GM18520 (cell line): ENCODE measurements at regions not wholly inside any gene's neighbourhood (a gene's known extent, or its start where the extent isn't known, plus 50 kb on each side); places are given as distances from the start of the nearest gene placed in this dataset.
"Not testable (repeated sequence)": the region's sequence is repeated elsewhere in the genome, so short reads cannot be mapped to it uniquely, and the experiment has no call there.

Experiments used
- ATAC-seq: cut with Tn5 transposase; IDR thresholded peaks from one replicate; pipeline ENCODE4 v1.9.1; 2021; ENCODE audit not compliant: unreplicated experiment

DNA sequence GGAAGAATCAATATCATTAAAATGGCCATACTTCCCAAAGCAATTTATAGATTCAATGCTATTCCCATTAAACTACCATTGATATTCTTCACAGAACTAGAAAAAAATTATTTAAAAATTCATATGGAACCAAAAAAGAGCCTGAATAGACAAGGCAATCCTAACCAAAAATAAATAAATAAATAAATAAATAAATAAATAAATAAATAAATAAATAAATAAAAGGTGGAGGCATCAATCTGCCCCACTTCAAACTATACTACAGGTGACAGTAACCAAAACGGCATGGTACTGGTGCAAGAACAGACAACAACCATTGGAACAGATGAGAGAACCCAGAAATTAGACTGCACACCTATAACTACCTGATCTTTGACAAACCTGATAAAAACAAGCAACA, 598.5 kb upstream of the GRM3 start:
- not testable (repeated sequence) for ATAC-seq

DNA sequence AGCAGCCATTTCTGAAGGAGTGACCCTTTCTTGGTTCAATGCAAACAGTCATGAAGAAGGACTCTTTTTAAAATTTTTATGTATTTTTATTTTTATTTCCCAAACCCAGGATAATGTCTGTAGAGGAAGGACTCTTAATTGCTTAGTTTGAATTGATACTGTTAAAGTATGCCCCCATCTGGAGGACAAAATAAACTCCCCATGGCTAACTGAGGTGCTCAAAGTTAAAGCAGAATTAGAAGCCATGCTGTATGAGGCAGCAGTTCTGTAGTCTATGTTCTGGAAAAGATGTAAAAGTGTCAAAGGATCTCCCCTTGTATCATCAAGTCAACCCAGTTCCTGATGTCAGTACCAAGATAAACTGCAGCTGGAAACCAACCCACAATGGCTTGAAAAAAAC, 617.9 kb upstream of the GRM3 start:
- ATAC-seq: no peak

DNA sequence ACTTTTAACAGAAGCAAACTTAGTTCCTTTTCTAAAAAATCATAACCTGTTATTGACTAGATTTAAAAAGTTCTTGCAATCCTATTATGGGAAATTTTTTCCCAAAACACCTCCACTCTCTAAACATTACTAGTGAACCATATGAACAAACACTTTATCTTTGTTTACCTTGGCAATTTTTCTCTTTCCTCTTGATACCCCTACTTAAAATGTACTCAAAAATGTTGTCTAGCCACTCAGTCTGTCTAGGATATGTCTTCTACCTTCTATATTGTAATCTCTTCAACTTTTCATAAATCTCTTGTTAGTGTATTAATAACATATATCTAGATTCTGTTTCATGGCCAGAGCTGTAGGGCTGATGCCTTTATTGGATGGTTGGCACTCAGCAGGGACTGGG, 630.0 kb upstream of the GRM3 start:
- no peak for ATAC-seq

DNA sequence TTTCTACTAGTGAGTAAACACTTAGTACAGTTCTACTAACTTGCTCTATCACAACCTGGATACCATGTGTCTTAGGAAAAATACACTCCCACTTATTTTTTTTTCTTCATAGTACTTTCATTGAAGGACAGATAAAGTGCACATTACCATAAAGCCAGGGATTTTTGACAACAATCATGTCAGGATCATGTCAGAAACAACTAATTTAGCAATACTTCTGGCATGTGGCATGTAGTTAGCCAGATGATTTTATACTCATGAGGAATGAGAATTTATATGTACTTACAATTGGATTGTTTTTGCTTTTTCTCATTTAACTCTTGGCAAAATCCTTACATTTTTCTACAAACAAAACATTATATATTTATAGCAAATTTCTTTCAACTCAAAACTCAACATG, 630.7 kb upstream of the GRM3 start:
- no peak for ATAC-seq

DNA sequence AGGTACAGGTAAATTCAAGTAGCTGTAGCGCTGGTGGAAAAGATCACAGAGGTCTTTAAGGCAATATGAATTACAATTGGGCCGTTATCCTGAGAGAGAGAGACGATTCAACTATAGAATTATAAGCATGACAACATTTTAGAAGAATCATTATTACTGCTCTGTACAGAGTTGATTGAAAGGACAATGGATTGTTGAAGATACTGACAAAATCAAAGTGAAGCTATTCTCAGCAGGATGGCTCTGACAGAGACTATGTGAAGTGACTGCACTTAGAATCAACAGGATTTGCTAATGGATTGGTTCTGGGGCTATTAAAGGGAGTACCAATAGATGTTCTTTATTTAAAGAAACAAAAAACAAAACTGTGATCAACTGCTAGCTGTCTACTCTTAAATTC, 634.8 kb upstream of the GRM3 start:
- ATAC-seq: no peak

DNA sequence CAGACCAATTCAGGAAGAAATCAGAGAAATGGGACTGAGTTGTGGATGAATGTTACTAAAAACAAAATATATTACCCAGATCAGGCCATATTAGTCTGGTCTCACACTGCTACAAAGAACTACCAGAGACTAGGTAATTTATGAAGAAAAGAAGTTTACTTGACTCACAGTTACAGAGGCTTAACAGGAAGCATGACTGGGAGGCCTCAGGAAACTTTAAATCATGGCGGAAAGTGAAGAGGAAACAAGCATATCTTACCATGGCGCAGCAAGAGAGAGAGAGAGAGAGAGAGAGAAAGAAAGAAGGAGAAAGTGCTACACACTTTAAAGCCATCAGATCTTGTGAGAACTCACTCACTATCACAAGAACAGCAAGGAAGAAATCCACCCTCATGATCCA, 636.8 kb upstream of the GRM3 start:
- ATAC-seq: no peak

DNA sequence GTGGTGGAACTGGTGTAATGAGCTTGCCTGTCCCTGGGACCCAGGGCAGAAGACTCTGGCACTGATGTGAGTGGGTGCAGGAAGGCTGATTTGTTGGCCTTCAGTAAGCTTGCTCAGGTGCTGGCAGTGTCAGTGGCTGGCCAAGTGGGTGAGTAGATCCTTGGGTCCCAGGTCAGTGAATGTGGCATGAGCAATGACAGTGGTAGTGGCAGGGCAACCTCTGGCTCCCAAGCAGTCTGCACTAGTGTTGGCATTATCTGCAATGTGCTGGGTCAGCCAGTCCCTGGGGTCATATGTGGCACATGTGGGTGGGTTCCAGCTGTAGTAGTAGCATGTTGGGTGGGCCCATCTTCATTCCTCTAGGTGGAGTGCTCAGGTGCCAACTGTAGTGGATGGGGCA, 640.9 kb upstream of the GRM3 start:
- ATAC-seq: no peak

DNA sequence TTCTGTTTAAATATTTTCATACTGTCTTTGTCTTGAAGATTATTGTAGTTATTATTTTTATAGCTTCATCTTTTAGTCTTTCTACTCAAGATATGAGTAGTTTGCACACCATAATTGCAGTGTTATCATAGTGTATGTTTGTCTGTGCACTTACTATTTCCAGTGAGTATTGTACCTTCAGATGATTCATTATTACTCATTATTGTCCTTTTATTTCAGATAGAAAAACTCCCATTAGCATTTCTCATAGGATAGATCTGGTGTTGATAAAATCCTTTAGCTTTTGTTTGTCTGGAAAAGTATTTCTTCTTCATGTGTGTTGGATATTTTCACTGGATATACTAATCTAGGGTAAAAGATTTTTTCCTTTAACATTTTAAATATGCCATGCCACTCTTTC, 646.2 kb upstream of the GRM3 start:
- no peak for ATAC-seq

DNA sequence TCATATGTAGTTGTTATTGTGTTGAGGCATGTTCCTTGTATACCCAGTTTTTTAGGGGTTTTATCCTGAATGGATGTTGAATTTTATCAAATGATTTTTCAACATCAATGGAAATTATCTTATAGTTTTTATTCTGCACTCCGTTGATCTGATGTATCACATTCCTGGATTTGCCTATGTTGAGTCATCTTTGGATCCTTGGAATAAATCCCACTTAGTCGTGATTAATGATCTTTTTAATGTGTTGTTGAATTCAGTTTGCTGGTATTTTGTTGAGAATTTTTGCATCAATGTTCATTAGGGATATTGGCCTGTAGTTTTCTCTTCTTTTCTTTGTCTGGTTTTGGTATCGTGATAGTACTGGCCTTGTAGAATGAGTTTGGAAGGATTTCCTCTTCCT, 648.6 kb upstream of the GRM3 start:
- no peak for ATAC-seq

DNA sequence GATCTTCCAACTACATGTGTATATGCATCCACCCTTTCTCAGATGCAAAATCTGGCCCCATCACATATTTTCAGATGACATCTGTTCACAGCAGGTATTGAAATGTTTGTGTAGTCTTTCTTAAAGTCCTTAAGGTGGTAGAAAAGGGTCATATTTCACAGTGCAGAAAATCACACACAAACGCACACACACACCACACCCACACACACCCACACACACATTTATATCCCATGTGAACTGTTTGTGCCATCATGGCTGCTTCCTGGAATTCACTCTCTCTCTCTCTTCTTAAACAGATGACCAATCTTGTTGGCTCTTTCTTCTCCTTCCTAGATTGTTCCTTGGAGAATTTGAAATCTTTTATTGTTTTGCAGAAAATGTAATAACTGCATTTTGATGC, 663.0 kb upstream of the GRM3 start:
- no peak for ATAC-seq

DNA sequence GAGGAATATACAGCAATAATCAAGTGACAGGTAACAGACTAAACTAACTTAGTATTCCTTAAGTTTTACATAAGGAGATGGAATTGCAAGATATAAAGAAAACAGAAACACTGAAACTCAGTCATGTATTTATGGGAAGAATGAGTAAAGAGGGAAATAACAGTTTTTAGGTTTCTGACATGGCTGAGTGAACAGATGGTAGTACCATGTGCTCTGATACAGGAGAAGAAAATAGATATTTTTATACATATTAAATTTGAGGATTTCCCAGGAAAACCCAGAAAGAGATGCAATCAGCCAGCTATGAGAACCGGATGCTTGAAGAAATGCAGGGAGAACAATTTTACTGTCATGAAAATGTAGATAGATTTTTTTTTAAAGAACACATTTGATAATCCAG, 669.5 kb upstream of the GRM3 start:
- ATAC-seq: no peak

DNA sequence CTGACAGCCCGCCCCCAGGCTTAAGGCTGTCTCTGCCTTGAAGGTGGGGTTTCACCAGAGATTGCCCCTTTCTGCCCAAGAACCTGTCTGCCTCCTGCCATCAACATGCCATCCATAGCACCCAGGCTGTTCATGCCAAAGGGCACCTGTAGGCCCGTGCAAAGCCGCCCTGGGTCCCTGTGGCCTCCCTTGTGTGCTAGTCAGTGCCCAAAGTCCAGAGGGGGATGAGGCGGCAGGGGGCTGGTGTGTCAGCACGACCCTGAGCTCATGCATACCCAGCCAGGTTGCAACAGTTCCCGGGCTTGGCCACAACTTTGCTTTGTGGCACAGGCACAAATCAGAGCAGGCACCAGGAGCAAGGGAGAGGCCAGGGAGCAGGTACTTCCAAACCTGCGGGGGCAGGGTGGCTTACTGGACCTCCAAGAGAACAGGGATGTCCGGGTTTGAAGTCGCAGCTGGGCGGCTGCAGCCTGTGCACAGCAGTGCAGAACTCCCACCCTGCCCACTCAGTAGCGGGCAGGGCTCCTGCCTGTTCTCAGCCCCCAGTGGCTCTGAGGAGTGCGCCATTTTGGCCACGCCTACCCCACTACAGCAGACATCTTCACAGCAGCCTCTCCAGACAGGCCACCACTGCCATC, 671.1 kb upstream of the GRM3 start:
- no peak for ATAC-seq

DNA sequence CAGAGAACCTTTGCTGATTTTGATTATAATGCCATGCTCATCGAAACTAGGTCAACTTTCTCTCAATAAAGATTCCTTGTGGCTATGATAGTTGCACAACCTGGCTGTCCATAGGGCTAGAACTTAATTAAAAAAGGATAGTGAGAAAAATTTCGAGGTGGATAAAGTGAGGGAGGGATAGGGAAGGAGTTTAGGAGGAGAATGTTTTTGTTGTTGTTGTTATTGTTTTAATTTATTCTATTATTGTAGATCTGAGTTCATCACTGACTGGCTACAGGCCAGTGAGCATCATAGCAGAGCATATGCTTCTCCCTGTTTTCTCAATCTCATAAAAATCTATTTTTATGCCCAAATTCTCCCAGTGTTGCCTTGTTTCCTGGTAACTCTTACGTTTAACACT, 688.7 kb upstream of the GRM3 start:
- ATAC-seq: no peak

DNA sequence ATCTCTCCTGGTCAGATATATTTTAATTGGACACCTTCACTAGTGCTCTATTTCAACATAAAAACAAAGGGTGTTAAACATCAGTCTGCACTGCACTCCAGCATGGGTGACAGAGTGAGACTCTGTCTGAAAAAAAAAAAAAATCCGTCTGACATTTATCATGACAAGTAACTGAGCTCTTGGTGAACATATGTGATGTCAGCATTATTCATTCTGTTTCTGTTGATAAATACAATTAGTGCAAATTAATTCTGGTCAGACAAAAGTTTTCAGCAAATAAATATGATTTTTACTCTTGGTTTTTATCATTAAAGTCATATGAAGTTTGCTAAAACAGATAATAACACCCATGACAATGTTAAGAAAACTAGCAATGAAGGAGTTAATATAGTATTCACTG, 692.8 kb upstream of the GRM3 start:
- no peak for ATAC-seq

DNA sequence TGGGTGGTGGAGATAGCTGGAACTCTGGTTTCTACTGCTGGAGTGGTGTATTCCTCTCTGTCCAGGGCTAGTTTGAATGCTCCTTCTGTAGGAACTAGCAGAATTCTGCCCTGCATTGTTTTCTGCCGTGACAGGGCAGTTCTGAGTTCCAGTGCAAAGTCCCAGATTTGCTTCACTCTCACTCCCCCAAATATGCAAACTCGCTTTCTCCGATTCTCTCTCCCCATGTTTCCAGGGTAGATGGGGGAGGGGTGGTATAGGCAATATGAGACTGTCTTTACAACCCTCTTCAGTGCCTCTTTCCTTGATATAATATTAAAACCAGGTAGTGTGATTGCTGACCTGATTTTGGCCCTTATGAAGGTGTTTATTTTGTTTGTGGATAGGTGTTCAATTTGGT, 693.3 kb upstream of the GRM3 start:
- no peak for ATAC-seq

DNA sequence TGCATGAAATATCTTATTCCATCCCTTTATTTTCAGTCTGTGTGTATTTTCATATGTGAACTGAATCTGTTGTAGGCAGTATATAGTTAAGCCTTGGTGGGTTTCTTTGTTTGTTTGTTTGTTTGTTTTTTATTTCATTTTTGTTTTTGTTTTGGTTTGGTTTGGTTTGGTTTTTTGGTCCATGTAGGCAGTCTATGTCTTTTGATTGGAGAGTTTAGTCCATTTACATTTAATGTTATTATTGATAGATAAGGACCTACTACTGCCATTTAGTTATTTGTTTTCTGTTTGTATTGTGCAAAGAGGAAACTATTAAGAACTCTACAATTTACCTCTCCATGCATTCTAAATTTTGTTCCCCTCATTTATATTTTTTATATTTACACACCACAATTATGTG, 695.9 kb upstream of the GRM3 start:
- no peak for ATAC-seq

DNA sequence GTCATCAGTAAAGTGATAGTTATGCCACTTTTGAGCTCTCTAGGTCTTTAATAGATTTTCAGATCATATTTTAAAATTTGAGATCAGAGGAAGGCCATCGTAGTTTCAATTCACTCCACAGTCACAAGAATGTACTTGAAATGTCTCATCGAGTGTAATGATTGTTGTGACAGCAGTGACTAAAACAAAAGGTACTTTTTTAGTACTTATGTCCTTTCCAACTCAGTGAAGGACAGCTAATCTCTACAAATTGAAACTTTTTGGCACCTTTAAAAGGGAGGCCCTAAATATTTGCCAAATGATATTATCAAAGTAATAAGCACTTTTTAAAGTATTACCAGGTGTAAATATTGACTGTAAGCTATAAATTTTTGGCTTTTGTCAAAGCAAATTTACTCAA, 702.9 kb upstream of the GRM3 start:
- no peak for ATAC-seq

DNA sequence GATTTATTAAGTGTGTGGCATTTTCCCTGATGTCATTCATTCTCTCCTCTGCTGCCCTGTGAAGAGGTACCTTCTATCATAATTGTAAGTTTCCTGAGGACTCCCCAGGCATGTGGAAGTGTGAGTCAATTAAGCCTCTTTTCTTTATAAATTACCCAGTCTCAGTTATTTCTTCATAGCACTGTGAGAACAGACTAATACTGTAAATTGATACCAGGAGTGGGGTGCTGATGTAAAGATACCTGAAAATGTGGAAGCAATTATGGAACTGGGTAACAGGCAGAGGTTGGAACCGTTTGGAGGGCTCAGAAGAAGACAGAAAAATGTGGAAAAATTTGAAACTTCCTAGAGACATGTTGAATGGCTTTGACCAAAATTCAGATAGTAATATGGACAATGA, 711.8 kb upstream of the GRM3 start:
- no peak for ATAC-seq

DNA sequence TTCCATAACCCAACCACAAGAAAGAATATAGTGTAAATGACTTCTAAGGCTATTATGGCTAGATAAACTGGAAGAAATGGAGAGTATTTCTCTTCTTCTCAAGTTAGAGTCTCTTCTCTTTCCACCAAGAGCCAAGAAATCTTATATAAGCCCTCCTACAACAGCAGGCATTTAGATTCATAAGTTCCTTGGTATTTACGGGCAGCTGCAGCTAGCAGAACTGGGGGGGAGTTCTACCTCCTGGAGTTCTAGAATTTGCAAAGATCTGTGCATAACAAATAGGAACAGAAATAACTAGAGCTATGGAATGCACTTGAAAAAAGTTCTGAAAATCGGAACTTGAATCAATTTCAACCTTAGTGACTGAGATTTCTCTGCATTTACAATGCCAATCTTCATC, 715.2 kb upstream of the GRM3 start:
- ATAC-seq: no peak

DNA sequence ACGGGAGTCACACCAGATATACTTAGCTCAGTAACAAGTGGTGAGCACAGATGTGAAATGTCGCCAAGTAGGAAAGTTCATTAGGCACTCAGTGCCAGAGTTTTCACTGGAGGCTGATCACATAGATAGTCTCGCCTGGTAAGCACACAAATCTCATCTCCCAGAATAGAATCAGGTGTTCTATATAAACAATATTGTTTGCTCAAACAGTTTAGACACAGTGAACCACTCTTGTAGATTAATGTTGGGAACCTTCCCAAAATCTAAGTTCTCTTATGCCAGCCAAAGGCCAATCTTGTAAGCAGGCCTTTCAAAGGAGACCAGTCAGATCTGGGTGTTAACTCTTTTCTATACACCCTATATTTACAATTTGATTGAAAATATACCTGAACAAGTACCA, 716.5 kb upstream of the GRM3 start:
- ATAC-seq: no peak

DNA sequence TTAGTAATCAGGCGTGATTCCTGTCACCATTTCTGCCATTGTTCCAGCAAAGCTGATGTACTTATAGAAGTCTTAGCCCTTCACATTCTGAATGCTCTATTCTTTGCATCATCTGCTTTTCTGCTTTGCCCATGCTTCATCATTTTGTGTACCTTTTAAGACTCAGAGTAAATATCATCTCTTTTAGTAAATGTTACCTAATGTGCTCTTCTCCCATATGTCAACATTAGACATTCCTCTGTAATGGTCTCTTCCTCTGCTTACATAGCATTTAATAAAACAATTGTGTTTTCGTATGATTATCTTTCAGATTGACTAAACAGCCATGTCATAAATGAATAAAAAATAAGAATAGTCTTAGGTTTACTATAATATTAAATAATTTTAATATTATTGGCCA, 719.6 kb upstream of the GRM3 start:
- ATAC-seq: no peak

DNA sequence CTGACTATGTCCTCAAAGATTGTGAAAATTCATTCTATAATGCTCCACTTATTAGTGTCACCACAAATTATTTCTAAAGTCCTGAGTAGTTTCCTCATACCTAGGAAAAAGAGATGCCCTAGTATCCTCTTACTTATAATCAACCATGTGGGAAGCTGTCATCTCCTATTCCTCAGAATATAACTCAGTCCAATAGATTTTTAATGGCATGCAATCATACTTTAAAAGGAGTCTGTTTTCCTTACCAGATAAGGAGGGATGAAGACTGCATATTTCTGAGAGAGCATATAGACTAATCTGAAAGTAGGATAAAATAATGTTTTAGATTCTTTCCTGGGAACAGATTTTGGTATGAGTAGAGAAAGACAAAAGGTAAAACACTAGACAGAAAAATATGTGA, 727.7 kb upstream of the GRM3 start:
- no peak for ATAC-seq

DNA sequence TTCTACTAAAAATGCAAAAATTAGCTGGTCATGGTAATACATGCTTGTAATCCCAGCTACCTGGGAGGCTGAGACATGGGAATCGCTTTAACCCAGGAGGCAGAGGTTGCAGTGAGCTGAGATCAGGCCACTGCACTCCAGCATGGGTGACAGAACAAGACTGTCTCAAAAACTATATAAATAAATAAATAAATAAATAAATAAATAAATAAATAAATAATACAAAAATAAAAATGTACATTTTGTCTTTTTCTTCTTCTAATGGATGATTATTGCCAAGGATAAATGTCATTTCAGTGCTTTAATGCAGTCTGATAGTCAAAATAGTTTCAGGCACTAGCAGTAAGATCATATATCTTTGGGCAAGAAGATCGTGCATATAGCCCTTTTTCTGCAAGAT, 727.6 kb upstream of the SEMA3D start:
- ATAC-seq: no peak

DNA sequence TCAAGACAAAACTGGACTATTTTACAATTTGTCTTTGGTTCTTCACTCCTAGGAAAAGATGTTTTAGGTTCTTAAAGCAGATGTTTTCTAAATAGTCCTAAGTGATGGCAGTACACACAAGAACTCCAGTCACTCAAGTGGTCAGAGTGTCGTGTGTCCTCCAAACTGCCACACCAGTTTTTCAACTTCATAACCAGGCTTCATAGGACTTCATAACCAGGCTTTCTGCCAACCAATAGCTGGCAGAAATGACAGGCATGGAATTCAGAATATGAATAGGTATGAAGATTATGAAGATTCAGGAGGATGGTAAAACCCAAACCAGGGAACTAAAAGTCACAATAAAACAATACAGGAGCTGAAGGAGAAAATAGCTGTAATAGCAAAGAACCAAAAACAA, 721.2 kb upstream of the SEMA3D start:
- no peak for ATAC-seq
